Liver (tissue), 8 donors: ENCODE measurements at regions not wholly inside any gene's neighbourhood (a gene's known extent, or its start where the extent isn't known, plus 50 kb on each side); places are given as distances from the start of the nearest gene placed in this dataset.

Experiments used
- DNase-seq: peaks from one replicate; pipeline ENCODE4 v3.0.0-alpha.2; 2017; ENCODE audit warnings: low spot score
- H3K27ac ChIP-seq, 2 donors: one replicate each; pipeline ENCODE4 v1.7.0; 2013; ENCODE audit warnings: inconsistent platforms in 2 of 2, low read length in 2 of 2, control low read depth in 1 of 2, low read depth in 1 of 2, mild to moderate bottlenecking in 1 of 2
- H3K27me3 ChIP-seq, 4 donors: one replicate each; pipeline versions ENCODE4 v1.6.1 to v1.7.0; 2013; ENCODE audit warnings: low read length in 3 of 4, inconsistent platforms in 1 of 4, mild to moderate bottlenecking in 1 of 4, moderate library complexity in 1 of 4; ENCODE audit not compliant: control insufficient read depth in 4 of 4, insufficient read depth in 4 of 4
- H3K36me3 ChIP-seq, 4 donors: one replicate each; pipeline versions ENCODE4 v1.6.1 to v1.7.0; 2013; ENCODE audit warnings: low read length in 3 of 4, mild to moderate bottlenecking in 3 of 4, low read depth in 1 of 4, moderate library complexity in 1 of 4; ENCODE audit not compliant: control insufficient read depth in 4 of 4, insufficient read depth in 3 of 4
- H3K4me1 ChIP-seq, 4 donors: one replicate each; pipeline versions ENCODE4 v1.6.1 to v1.7.0; 2013; ENCODE audit warnings: low read length in 3 of 4, mild to moderate bottlenecking in 3 of 4, moderate library complexity in 1 of 4; ENCODE audit not compliant: control insufficient read depth in 4 of 4, insufficient read depth in 4 of 4
- H3K4me3 ChIP-seq, 3 donors: one replicate each; pipeline versions ENCODE4 v1.6.1 to v1.7.0; 2013; ENCODE audit warnings: low read length in 3 of 3, control low read depth in 1 of 3, low read depth in 1 of 3, mild to moderate bottlenecking in 1 of 3
- H3K9ac ChIP-seq, 2 donors: one replicate each; pipeline ENCODE4 v1.7.0; 2013; ENCODE audit warnings: low read length in 2 of 2, mild to moderate bottlenecking in 2 of 2, moderate library complexity in 2 of 2, control low read depth in 1 of 2, low read depth in 1 of 2
- H3K9me3 ChIP-seq, 4 donors: one replicate each; pipeline versions ENCODE4 v1.6.1 to v1.7.0; 2013; ENCODE audit warnings: low read length in 3 of 4; ENCODE audit not compliant: control insufficient read depth in 4 of 4
- EGR1 ChIP-seq, 2 donors: IDR thresholded peaks; 2 replicates each; pipeline ENCODE4 v1.6.1; 2016 to 2018; ENCODE audit warnings: antibody characterized with exemption in 2 of 2, low read depth in 2 of 2
- FOXA1 ChIP-seq: IDR thresholded peaks from 2 replicates; pipeline ENCODE4 v1.6.1; 2016; ENCODE audit warnings: antibody characterized with exemption
- FOXA2 ChIP-seq: IDR thresholded peaks from 2 replicates; pipeline ENCODE4 v1.6.1; 2016; ENCODE audit warnings: antibody characterized with exemption
- GABPA ChIP-seq, 2 donors: IDR thresholded peaks in 1 of 2; conservative IDR thresholded peaks in 1 of 2; 2 replicates each; pipeline ENCODE4 v1.6.1; 2016; ENCODE audit warnings: antibody characterized with exemption in 2 of 2, mild to moderate bottlenecking in 1 of 2, moderate library complexity in 1 of 2
- HNF4A ChIP-seq, 2 donors: conservative IDR thresholded peaks; 2 replicates each; pipeline ENCODE4 v1.6.1; 2016; ENCODE audit warnings: antibody characterized with exemption in 2 of 2, mild to moderate bottlenecking in 2 of 2
- HNF4G ChIP-seq: IDR thresholded peaks from 2 replicates; pipeline ENCODE4 v1.6.1; 2016; ENCODE audit warnings: antibody characterized with exemption
- JUND ChIP-seq, 2 donors: IDR thresholded peaks; 2 replicates each; pipeline ENCODE4 v1.6.1; 2016; ENCODE audit warnings: antibody characterized with exemption in 2 of 2
- NR2F2 ChIP-seq: IDR thresholded peaks from 2 replicates; pipeline ENCODE4 v1.6.1; 2016; ENCODE audit warnings: antibody characterized with exemption
- RAD21 ChIP-seq, 2 donors: IDR thresholded peaks; 2 replicates each; pipeline ENCODE4 v1.6.1; 2016; ENCODE audit warnings: antibody characterized with exemption in 2 of 2, mild to moderate bottlenecking in 2 of 2
- REST ChIP-seq: IDR thresholded peaks from 2 replicates; pipeline ENCODE4 v1.6.1; 2016; ENCODE audit warnings: antibody characterized with exemption, mild to moderate bottlenecking
- RXRA ChIP-seq, 2 donors: IDR thresholded peaks; 2 replicates each; pipeline ENCODE4 v1.6.1; 2017 to 2018; ENCODE audit warnings: antibody characterized with exemption in 2 of 2, mild to moderate bottlenecking in 1 of 2
- SP1 ChIP-seq: IDR thresholded peaks from 2 replicates; pipeline ENCODE4 v1.6.1; 2018; ENCODE audit warnings: antibody characterized with exemption, mild to moderate bottlenecking
- TAF1 ChIP-seq: conservative IDR thresholded peaks from 2 replicates; pipeline ENCODE4 v1.6.1; 2016; ENCODE audit warnings: antibody characterized with exemption, mild to moderate bottlenecking
- YY1 ChIP-seq: IDR thresholded peaks from 2 replicates; pipeline ENCODE4 v1.6.1; 2016; ENCODE audit warnings: antibody characterized with exemption, mild to moderate bottlenecking
- WGBS: extraction: QIAGEN DNeasy Blood & Tissue Kit; methylation state at CpG from one replicate; pipeline ENCODE4 v1.1.7; 2013; 5-methylcytosine and 5-hydroxymethylcytosine counted together
- TF ChIP-seq, protein P1 (sequence below): IDR thresholded peaks from 2 replicates; pipeline ENCODE4 v1.6.1; 2016; ENCODE audit warnings: antibody characterized with exemption
- TF ChIP-seq, protein P2 (sequence below): IDR thresholded peaks from 2 replicates; pipeline ENCODE4 v1.6.1; 2016; ENCODE audit warnings: antibody characterized with exemption
- TF ChIP-seq, protein P3 (sequence below): fragments of 150-350 bp; IDR thresholded peaks from 2 replicates; pipeline ENCODE4 v1.5.1; 2017; ENCODE audit warnings: improper control_type of control experiment, low read depth, low read length; ENCODE audit not compliant: missing input control
- TF ChIP-seq, protein P4 (sequence below): IDR thresholded peaks from 2 replicates; pipeline ENCODE4 v1.6.1; 2016; ENCODE audit warnings: antibody characterized with exemption
- donor health status: healthy.
- donor health status: healthy.
- donor health status: healthy.
- donor health status: healthy.
- donor health status: healthy.

GRCh38 chr11:13223112-13223511, 54.5 kb upstream of the BMAL1 start:
- Histone ChIP-seq H3K27ac (no peak overlapping the region), H3K36me3 (no peaks in the 10 kb centered on the region), H3K9me3 (no peaks in the 10 kb centered on the region), H3K4me3 (no peak overlapping the region), H3K9ac (no peak overlapping the region), H3K4me1 (no peaks in the 10 kb centered on the region), H3K27me3 (peaks cover 0 to 2% (median 0%) of the 10 kb centered on the region in 4 donors)
- WGBS: 65% methylated on average over 5 of the region's 5 CpGs
- no peak for TF ChIP-seq JUND (IDR thresholded peaks at IDR 0.05)
- no peak for TF ChIP-seq SP1
- TF ChIP-seq EGR1 (IDR thresholded peaks at IDR 0.05; ENCODE audit: low read depth in 2 of 2): no peak
- TF ChIP-seq, protein P1, sequence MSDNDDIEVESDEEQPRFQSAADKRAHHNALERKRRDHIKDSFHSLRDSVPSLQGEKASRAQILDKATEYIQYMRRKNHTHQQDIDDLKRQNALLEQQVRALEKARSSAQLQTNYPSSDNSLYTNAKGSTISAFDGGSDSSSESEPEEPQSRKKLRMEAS: no peak
- no peak for TF ChIP-seq HNF4G
- TF ChIP-seq GABPA (IDR thresholded peaks at IDR 0.05 in 1 of 2, conservative IDR thresholded peaks at IDR 0.05 in 1 of 2): no peak
- no peak for TF ChIP-seq YY1
- TF ChIP-seq FOXA2: no peak
- no peak for TF ChIP-seq RAD21 (IDR thresholded peaks at IDR 0.05)
- no peak for TF ChIP-seq TAF1
- TF ChIP-seq HNF4A (conservative IDR thresholded peaks at IDR 0.05): no peak
- TF ChIP-seq REST: no peak
- TF ChIP-seq FOXA1: no peak
- TF ChIP-seq, protein P2, sequence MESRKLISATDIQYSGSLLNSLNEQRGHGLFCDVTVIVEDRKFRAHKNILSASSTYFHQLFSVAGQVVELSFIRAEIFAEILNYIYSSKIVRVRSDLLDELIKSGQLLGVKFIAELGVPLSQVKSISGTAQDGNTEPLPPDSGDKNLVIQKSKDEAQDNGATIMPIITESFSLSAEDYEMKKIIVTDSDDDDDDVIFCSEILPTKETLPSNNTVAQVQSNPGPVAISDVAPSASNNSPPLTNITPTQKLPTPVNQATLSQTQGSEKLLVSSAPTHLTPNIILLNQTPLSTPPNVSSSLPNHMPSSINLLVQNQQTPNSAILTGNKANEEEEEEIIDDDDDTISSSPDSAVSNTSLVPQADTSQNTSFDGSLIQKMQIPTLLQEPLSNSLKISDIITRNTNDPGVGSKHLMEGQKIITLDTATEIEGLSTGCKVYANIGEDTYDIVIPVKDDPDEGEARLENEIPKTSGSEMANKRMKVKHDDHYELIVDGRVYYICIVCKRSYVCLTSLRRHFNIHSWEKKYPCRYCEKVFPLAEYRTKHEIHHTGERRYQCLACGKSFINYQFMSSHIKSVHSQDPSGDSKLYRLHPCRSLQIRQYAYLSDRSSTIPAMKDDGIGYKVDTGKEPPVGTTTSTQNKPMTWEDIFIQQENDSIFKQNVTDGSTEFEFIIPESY: no peak
- TF ChIP-seq, protein P3, sequence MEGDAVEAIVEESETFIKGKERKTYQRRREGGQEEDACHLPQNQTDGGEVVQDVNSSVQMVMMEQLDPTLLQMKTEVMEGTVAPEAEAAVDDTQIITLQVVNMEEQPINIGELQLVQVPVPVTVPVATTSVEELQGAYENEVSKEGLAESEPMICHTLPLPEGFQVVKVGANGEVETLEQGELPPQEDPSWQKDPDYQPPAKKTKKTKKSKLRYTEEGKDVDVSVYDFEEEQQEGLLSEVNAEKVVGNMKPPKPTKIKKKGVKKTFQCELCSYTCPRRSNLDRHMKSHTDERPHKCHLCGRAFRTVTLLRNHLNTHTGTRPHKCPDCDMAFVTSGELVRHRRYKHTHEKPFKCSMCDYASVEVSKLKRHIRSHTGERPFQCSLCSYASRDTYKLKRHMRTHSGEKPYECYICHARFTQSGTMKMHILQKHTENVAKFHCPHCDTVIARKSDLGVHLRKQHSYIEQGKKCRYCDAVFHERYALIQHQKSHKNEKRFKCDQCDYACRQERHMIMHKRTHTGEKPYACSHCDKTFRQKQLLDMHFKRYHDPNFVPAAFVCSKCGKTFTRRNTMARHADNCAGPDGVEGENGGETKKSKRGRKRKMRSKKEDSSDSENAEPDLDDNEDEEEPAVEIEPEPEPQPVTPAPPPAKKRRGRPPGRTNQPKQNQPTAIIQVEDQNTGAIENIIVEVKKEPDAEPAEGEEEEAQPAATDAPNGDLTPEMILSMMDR: no peak
- TF ChIP-seq RXRA (IDR thresholded peaks at IDR 0.05): no peak
- no peak for DNase-seq

- WGBS: 92% methylated on average over 1 of the region's 1 CpG
- H3K9ac ChIP-seq: no peak overlapping the region
- H3K27ac ChIP-seq: no peak overlapping the region
- H3K4me3 ChIP-seq: no peak overlapping the region
- no peaks in the 10 kb centered on the region for H3K4me1 ChIP-seq
- DNase-seq: no peak
- H3K27me3 ChIP-seq: peaks cover 0 to 2% (median 0%) of the 10 kb centered on the region in 4 donors
- no peaks in the 10 kb centered on the region for H3K36me3 ChIP-seq
- no peaks in the 10 kb centered on the region for H3K9me3 ChIP-seq
- TF ChIP-seq NR2F2: no peak
- TF ChIP-seq EGR1 (IDR thresholded peaks at IDR 0.05; ENCODE audit: low read depth in 2 of 2): no peak
- TF ChIP-seq YY1: no peak
- no peak for TF ChIP-seq FOXA1
- TF ChIP-seq, protein P1: no peak
- TF ChIP-seq REST: no peak
- no peak for TF ChIP-seq HNF4G
- no peak for TF ChIP-seq RAD21 (IDR thresholded peaks at IDR 0.05)
- no peak for TF ChIP-seq GABPA (IDR thresholded peaks at IDR 0.05 in 1 of 2, conservative IDR thresholded peaks at IDR 0.05 in 1 of 2)
- TF ChIP-seq TAF1: no peak
- TF ChIP-seq HNF4A (conservative IDR thresholded peaks at IDR 0.05): no peak
- TF ChIP-seq, protein P2: no peak
- TF ChIP-seq, protein P4, sequence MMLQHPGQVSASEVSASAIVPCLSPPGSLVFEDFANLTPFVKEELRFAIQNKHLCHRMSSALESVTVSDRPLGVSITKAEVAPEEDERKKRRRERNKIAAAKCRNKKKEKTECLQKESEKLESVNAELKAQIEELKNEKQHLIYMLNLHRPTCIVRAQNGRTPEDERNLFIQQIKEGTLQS: no peak
- TF ChIP-seq SP1: no peak
- TF ChIP-seq JUND (IDR thresholded peaks at IDR 0.05): no peak
These were observed 53.3 kb upstream of the BMAL1 start for GRCh38 chr11:13224324-13224723.
